ENCODE measurements at regions not wholly inside any gene's neighbourhood (a gene's known extent, or its start where the extent isn't known, plus 50 kb on each side); places are given as distances from the start of the nearest gene placed in this dataset.

- TF ChIP-seq, protein P1, sequence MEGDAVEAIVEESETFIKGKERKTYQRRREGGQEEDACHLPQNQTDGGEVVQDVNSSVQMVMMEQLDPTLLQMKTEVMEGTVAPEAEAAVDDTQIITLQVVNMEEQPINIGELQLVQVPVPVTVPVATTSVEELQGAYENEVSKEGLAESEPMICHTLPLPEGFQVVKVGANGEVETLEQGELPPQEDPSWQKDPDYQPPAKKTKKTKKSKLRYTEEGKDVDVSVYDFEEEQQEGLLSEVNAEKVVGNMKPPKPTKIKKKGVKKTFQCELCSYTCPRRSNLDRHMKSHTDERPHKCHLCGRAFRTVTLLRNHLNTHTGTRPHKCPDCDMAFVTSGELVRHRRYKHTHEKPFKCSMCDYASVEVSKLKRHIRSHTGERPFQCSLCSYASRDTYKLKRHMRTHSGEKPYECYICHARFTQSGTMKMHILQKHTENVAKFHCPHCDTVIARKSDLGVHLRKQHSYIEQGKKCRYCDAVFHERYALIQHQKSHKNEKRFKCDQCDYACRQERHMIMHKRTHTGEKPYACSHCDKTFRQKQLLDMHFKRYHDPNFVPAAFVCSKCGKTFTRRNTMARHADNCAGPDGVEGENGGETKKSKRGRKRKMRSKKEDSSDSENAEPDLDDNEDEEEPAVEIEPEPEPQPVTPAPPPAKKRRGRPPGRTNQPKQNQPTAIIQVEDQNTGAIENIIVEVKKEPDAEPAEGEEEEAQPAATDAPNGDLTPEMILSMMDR (IDR thresholded peaks at IDR 0.05): no peak
- TF ChIP-seq POLR2A (IDR thresholded peaks at IDR 0.05): no peak
Measured at GRCh38 chr21:32951041-32951440, 74.7 kb upstream of the OLIG2 start.

All from body of pancreas (tissue), 4 donors.